ENCODE measurements at regions not wholly inside any gene's neighbourhood (a gene's known extent, or its start where the extent isn't known, plus 50 kb on each side); places are given as distances from the start of the nearest gene placed in this dataset.

- Histone ChIP-seq H3K36me3 (no peaks in the 10 kb centered on the region), H3K27me3 (no peaks in the 10 kb centered on the region), H3K27ac (no peak overlapping the region), H3K4me1 (no peaks in the 10 kb centered on the region), H3K9me3 (no peaks in the 10 kb centered on the region), H3K4me3 (no peak overlapping the region)
- 94% methylated on average over 5 of the region's 6 CpGs for WGBS
- no peak for DNase-seq (ENCODE audit: low spot score in 2 of 2)
- TF ChIP-seq POLR2AphosphoS5 (IDR thresholded peaks at IDR 0.05) (no peak), EP300 (IDR thresholded peaks at IDR 0.05) (no peak)
Measured at GRCh38 chr5:2133936-2134335, 251.2 kb upstream of the IRX4 start.

- 52% methylated on average over 6 of the region's 6 CpGs for WGBS
- Histone ChIP-seq H3K9me3 (no peaks in the 10 kb centered on the region), H3K27ac (no peak overlapping the region), H3K36me3 (no peaks in the 10 kb centered on the region), H3K4me3 (no peak overlapping the region), H3K27me3 (no peaks in the 10 kb centered on the region), H3K4me1 (no peaks in the 10 kb centered on the region)
- TF ChIP-seq POLR2AphosphoS5 (IDR thresholded peaks at IDR 0.05) (no peak), CTCF (IDR thresholded peaks at IDR 0.05) (no peak), EP300 (IDR thresholded peaks at IDR 0.05) (no peak), POLR2A (IDR thresholded peaks at IDR 0.05) (no peak)
- DNase-seq (ENCODE audit: low spot score in 2 of 2): no peak
Measured at GRCh38 chr5:2133080-2133479, 250.4 kb upstream of the IRX4 start.

GRCh38 chr5:2132497-2132847 is 249.7 kb upstream of the IRX4 start:
- Histone ChIP-seq H3K27me3 (no peaks in the 10 kb centered on the region), H3K4me1 (no peaks in the 10 kb centered on the region), H3K9me3 (no peaks in the 10 kb centered on the region), H3K27ac (no peak overlapping the region), H3K36me3 (no peaks in the 10 kb centered on the region), H3K4me3 (no peak overlapping the region)
- WGBS: 97% methylated on average over 9 of the region's 20 CpGs
- no peak for DNase-seq (ENCODE audit: low spot score in 2 of 2)
- no peak for TF ChIP-seq EP300 (IDR thresholded peaks at IDR 0.05)
- TF ChIP-seq CTCF (IDR thresholded peaks at IDR 0.05): no peak
- TF ChIP-seq POLR2AphosphoS5 (IDR thresholded peaks at IDR 0.05): no peak
- no peak for TF ChIP-seq POLR2A (IDR thresholded peaks at IDR 0.05)

- Histone ChIP-seq H3K27me3 (no peaks in the 10 kb centered on the region), H3K4me1 (no peaks in the 10 kb centered on the region), H3K4me3 (no peak overlapping the region), H3K36me3 (no peaks in the 10 kb centered on the region), H3K9me3 (no peaks in the 10 kb centered on the region), H3K27ac (no peak overlapping the region)
- TF ChIP-seq CTCF (IDR thresholded peaks at IDR 0.05) (no peak), POLR2AphosphoS5 (IDR thresholded peaks at IDR 0.05) (no peak), POLR2A (IDR thresholded peaks at IDR 0.05) (no peak), EP300 (IDR thresholded peaks at IDR 0.05) (no peak)
- WGBS: 91% methylated on average over 27 of the region's 33 CpGs
- DNase-seq (ENCODE audit: low spot score in 2 of 2): no peak
Measured at GRCh38 chr5:2131826-2132496, 249.2 kb upstream of the IRX4 start.

GRCh38 chr5:2131196-2131595 is 248.5 kb upstream of the IRX4 start:
- no peak for TF ChIP-seq POLR2AphosphoS5 (IDR thresholded peaks at IDR 0.05)
- no peak for TF ChIP-seq CTCF (IDR thresholded peaks at IDR 0.05)
- TF ChIP-seq EP300 (IDR thresholded peaks at IDR 0.05): no peak
- TF ChIP-seq POLR2A (IDR thresholded peaks at IDR 0.05): no peak
- Histone ChIP-seq H3K4me3 (no peak overlapping the region), H3K4me1 (no peaks in the 10 kb centered on the region), H3K36me3 (no peaks in the 10 kb centered on the region), H3K9me3 (no peaks in the 10 kb centered on the region), H3K27ac (no peak overlapping the region), H3K27me3 (peaks cover 2% of the 10 kb centered on the region)
- 92% methylated on average over 11 of the region's 11 CpGs for WGBS
- DNase-seq (ENCODE audit: low spot score in 2 of 2): no peak

GRCh38 chr5:2130361-2130760 is 247.6 kb upstream of the IRX4 start:
- Histone ChIP-seq H3K36me3 (no peaks in the 10 kb centered on the region), H3K27ac (no peak overlapping the region), H3K4me1 (no peaks in the 10 kb centered on the region), H3K4me3 (no peak overlapping the region), H3K27me3 (peaks cover 2% of the 10 kb centered on the region), H3K9me3 (no peaks in the 10 kb centered on the region)
- no peak for DNase-seq (ENCODE audit: low spot score in 2 of 2)
- TF ChIP-seq POLR2A (IDR thresholded peaks at IDR 0.05) (no peak), CTCF (IDR thresholded peaks at IDR 0.05) (no peak), EP300 (IDR thresholded peaks at IDR 0.05) (no peak), POLR2AphosphoS5 (IDR thresholded peaks at IDR 0.05) (no peak)
- WGBS: 89% methylated on average over 7 of the region's 7 CpGs

Data from suprapubic skin (tissue), 4 donors.